OCI-LY1 (cell line): ENCODE measurements at regions not wholly inside any gene's neighbourhood (a gene's known extent, or its start where the extent isn't known, plus 50 kb on each side); places are given as distances from the start of the nearest gene placed in this dataset.

Experiments used
- EZH2 ChIP-seq: fragments of 200-600 bp; sonication (generic), shearing (Covaris generic); IDR thresholded peaks from 2 replicates; pipeline ENCODE4 v1.8.0; 2017; ENCODE audit warnings: borderline replicate concordance, mixed run types, mild to moderate bottlenecking, antibody characterized with exemption, low read length, moderate library complexity, mixed read lengths
- TF ChIP-seq, protein P1 (sequence below): fragments of 200-600 bp; sonication (generic), shearing (Covaris generic); IDR thresholded peaks from 2 replicates; pipeline ENCODE4 v1.5.1; 2017; ENCODE audit warnings: mild to moderate bottlenecking, antibody characterized with exemption, low read length, moderate library complexity, mixed read lengths

DNA sequence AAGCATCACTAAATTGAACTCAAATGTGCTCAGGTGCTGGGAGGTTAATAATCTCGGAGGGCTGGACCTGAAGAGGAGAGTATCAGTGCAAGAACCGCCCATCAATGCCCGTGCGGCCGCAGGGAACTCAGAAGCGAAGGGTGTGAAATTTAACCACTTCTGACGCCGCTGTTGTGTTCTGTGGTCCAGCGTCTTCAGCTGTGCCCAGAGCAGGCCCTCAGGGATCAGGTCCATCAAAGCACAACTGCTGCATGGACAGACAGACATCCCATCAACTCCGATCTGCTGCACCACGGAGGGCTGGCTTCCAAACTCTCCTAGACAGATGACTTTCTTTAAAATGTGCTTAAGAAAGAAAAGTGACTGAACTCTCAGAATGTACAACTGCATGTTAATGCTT, 144.9 kb upstream of the TCERG1L start:
- TF ChIP-seq, protein P1, sequence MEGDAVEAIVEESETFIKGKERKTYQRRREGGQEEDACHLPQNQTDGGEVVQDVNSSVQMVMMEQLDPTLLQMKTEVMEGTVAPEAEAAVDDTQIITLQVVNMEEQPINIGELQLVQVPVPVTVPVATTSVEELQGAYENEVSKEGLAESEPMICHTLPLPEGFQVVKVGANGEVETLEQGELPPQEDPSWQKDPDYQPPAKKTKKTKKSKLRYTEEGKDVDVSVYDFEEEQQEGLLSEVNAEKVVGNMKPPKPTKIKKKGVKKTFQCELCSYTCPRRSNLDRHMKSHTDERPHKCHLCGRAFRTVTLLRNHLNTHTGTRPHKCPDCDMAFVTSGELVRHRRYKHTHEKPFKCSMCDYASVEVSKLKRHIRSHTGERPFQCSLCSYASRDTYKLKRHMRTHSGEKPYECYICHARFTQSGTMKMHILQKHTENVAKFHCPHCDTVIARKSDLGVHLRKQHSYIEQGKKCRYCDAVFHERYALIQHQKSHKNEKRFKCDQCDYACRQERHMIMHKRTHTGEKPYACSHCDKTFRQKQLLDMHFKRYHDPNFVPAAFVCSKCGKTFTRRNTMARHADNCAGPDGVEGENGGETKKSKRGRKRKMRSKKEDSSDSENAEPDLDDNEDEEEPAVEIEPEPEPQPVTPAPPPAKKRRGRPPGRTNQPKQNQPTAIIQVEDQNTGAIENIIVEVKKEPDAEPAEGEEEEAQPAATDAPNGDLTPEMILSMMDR, result no peak
- TF ChIP-seq EZH2, result no peak
